Neural cell (in vitro differentiated cells): ENCODE measurements at regions not wholly inside any gene's neighbourhood (a gene's known extent, or its start where the extent isn't known, plus 50 kb on each side); places are given as distances from the start of the nearest gene placed in this dataset.

Experiments
- H2AFZ ChIP-seq: fragments of 200-600, 300-800 bp; sonication (generic), shearing (Covaris generic); 2 replicates; pipeline ENCODE4 v1.6.0; 2014; ENCODE audit warnings: low read depth, mild to moderate bottlenecking, antibody characterized with exemption, low read length, moderate library complexity
- H3F3A ChIP-seq: fragments of 200-600 bp; shearing (Covaris generic); 2 replicates; pipeline ENCODE4 v1.6.1; 2016; ENCODE audit warnings: mild to moderate bottlenecking, moderate library complexity, mixed read lengths, antibody characterized with exemption, low read length; ENCODE audit not compliant: insufficient read depth, poor library complexity, severe bottlenecking
- H3K27ac ChIP-seq: fragments of 200-600, 300-800 bp; sonication (generic), shearing (Covaris generic); 2 replicates; pipeline ENCODE4 v1.5.1; 2014; ENCODE audit warnings: mild to moderate bottlenecking, low read length, moderate library complexity
- H3K27me3 ChIP-seq: fragments of 300-800, 200-600 bp; sonication (generic), shearing (Covaris generic); 2 replicates; pipeline ENCODE4 v1.6.0; 2014; ENCODE audit warnings: mild to moderate bottlenecking, low read depth, low read length, moderate library complexity; ENCODE audit not compliant: insufficient read depth
- H3K36me3 ChIP-seq: fragments of 300-800, 200-600 bp; sonication (generic), shearing (Covaris generic); 2 replicates; pipeline ENCODE4 v1.5.1; 2014; ENCODE audit warnings: mild to moderate bottlenecking, antibody characterized with exemption, low read length, moderate library complexity; ENCODE audit not compliant: insufficient read depth
- H3K4me2 ChIP-seq: fragments of 300-800, 200-600 bp; sonication (generic), shearing (Covaris generic); 2 replicates; pipeline ENCODE4 v1.6.0; 2014; ENCODE audit warnings: mild to moderate bottlenecking, low read length
- H3K4me3 ChIP-seq: fragments of 300-800, 200-600 bp; sonication (generic), shearing (Covaris generic); 2 replicates; pipeline ENCODE4 v1.5.1; 2014; ENCODE audit warnings: mild to moderate bottlenecking, low read length, moderate library complexity
- H3K79me2 ChIP-seq: fragments of 200-600 bp; shearing (Covaris generic); replicated peaks from 2 replicates; pipeline ENCODE4 v1.6.0; 2014; ENCODE audit warnings: mild to moderate bottlenecking, low read length, moderate library complexity; ENCODE audit not compliant: insufficient read depth
- H3K9ac ChIP-seq: fragments of 300-800, 200-600 bp; sonication (generic), shearing (Covaris generic); 2 replicates; pipeline ENCODE4 v1.6.1; 2016; ENCODE audit warnings: mild to moderate bottlenecking, low read length, mixed read lengths
- H3K9me2 ChIP-seq: fragments of 200-600 bp; shearing (Covaris generic); 2 replicates; pipeline ENCODE4 v1.6.1; 2016; ENCODE audit warnings: mild to moderate bottlenecking, low read length, mixed read lengths; ENCODE audit not compliant: insufficient read depth
- H3K9me3 ChIP-seq: fragments of 200-600, 300-800 bp; sonication (generic), shearing (Covaris generic); 2 replicates; pipeline ENCODE4 v1.6.1; 2016; ENCODE audit warnings: mild to moderate bottlenecking, mixed run types, low read length, moderate library complexity, mixed read lengths
- H4K20me1 ChIP-seq: fragments of 200-600 bp; shearing (Covaris generic); 2 replicates; pipeline ENCODE4 v1.6.1; 2016; ENCODE audit warnings: mild to moderate bottlenecking, mixed run types; ENCODE audit not compliant: insufficient read depth
- CTCF ChIP-seq: fragments of 450-650 bp; IDR thresholded peaks from 2 replicates; pipeline ENCODE4 v1.5.1; 2014; ENCODE audit warnings: antibody characterized with exemption, mild to moderate bottlenecking, moderate library complexity; ENCODE audit not compliant: poor library complexity, severe bottlenecking
- EP300 ChIP-seq: fragments of 450-650 bp; conservative IDR thresholded peaks from 2 replicates; pipeline ENCODE4 v1.6.1; 2014; ENCODE audit warnings: antibody characterized with exemption, mild to moderate bottlenecking, moderate library complexity; ENCODE audit not compliant: poor library complexity, severe bottlenecking
- EZH2 ChIP-seq: fragments of 200-600, 300-800 bp; shearing (Covaris generic), sonication (generic); IDR thresholded peaks from 2 replicates; pipeline ENCODE4 v1.6.1; 2014; ENCODE audit warnings: antibody characterized with exemption, low read length, borderline replicate concordance, mild to moderate bottlenecking; ENCODE audit not compliant: insufficient read depth, poor library complexity, severe bottlenecking
- MXI1 ChIP-seq: fragments of 450-650 bp; conservative IDR thresholded peaks from 2 replicates; pipeline ENCODE4 v1.6.1; 2014; ENCODE audit warnings: antibody characterized with exemption, mild to moderate bottlenecking; ENCODE audit not compliant: poor library complexity, severe bottlenecking
- POLR2AphosphoS5 ChIP-seq: IDR thresholded peaks from 2 replicates; pipeline ENCODE4 v1.6.1; 2012
- RAD21 ChIP-seq: fragments of 450-650 bp; conservative IDR thresholded peaks from 2 replicates; pipeline ENCODE4 v1.6.1; 2014; ENCODE audit warnings: antibody characterized with exemption, mild to moderate bottlenecking, moderate library complexity
- REST ChIP-seq: IDR thresholded peaks from 2 replicates; pipeline ENCODE4 v1.6.1; 2012; ENCODE audit warnings: borderline replicate concordance
- SMC3 ChIP-seq: fragments of 450-650 bp; conservative IDR thresholded peaks from 2 replicates; pipeline ENCODE4 v1.6.1; 2014; ENCODE audit warnings: antibody characterized with exemption, mild to moderate bottlenecking, moderate library complexity; ENCODE audit not compliant: poor library complexity
- TAF1 ChIP-seq: IDR thresholded peaks from 2 replicates; pipeline ENCODE4 v1.6.1; 2012; ENCODE audit warnings: low read depth

DNA sequence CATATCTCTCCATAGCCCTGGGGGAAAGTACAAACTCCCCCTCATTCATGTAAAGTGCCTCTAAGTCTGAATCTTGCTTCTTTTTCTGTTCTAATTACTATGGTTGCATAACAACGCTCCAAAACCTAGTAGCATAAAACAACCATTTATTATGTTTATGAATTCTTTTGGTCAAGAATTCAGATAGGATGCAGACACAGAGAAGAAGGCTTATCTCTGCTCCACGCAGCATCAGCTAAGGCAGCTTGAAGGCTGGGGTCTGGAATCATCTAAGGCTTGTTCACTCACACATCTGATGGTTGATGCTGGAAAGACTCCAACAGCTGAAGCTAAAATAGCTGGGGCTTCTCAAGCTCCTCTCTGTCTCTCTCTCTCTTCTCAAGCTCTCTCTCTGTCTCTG, 564.5 kb downstream of the ZNF674 start:
- H4K20me1 ChIP-seq: no peaks in the 10 kb centered on the region
- H3K9ac ChIP-seq: no peak overlapping the region
- H3F3A ChIP-seq: no peaks in the 10 kb centered on the region
- TF ChIP-seq MXI1 (no peak), SMC3 (no peak), TAF1 (no peak), EP300 (no peak), CTCF (no peak)
- no peaks in the 10 kb centered on the region for H3K27me3 ChIP-seq
- no peaks in the 10 kb centered on the region for H3K36me3 ChIP-seq
- H2AFZ ChIP-seq: no peak overlapping the region
- no peak overlapping the region for H3K4me2 ChIP-seq
- H3K79me2 ChIP-seq: no peaks in the 10 kb centered on the region
- no peak overlapping the region for H3K27ac ChIP-seq
- H3K4me3 ChIP-seq: no peak overlapping the region
- no peaks in the 10 kb centered on the region for H3K9me3 ChIP-seq
- no peaks in the 10 kb centered on the region for H3K9me2 ChIP-seq

DNA sequence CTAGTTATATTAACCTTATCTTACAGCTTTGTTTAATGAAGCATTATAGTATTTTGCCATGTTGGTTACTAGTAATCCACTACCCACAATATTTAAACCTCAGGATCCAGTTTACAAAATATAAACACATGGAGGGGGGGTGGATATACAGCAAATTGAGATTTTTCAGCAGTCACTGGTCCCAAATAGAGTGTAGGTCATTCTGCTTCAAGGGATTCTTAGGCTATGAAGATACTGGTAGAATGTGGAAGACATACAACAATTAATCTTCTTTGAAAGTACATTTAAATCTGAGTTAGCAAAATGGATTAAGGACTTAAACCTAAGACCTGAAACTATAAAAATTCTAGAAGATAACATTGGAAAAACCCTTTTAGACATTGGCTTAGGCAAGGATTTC, 569.6 kb downstream of the ZNF674 start:
- Histone ChIP-seq H3F3A (no peaks in the 10 kb centered on the region), H3K79me2 (no peaks in the 10 kb centered on the region), H3K4me2 (no peak overlapping the region), H3K9ac (no peak overlapping the region), H4K20me1 (no peaks in the 10 kb centered on the region), H3K9me2 (no peaks in the 10 kb centered on the region), H3K36me3 (no peaks in the 10 kb centered on the region), H3K4me3 (no peak overlapping the region), H2AFZ (no peak overlapping the region), H3K27me3 (no peaks in the 10 kb centered on the region), H3K27ac (no peak overlapping the region), H3K9me3 (no peaks in the 10 kb centered on the region)
- TF ChIP-seq SMC3: no peak
- TF ChIP-seq RAD21: no peak
- no peak for TF ChIP-seq CTCF
- TF ChIP-seq REST: no peak
- no peak for TF ChIP-seq EP300
- TF ChIP-seq TAF1: no peak
- no peak for TF ChIP-seq POLR2AphosphoS5
- no peak for TF ChIP-seq MXI1
- TF ChIP-seq EZH2: no peak
